ENCODE measurements at regions not wholly inside any gene's neighbourhood (a gene's known extent, or its start where the extent isn't known, plus 50 kb on each side); places are given as distances from the start of the nearest gene placed in this dataset.
A peak's percentile ranks its signal among the peaks of the same experiment; 100 is the strongest.

- TF ChIP-seq TCF12 (IDR thresholded peaks at IDR 0.05; ENCODE audit: low read depth, low read length) (0 out of 2 replicates have a peak, but pooled peaks have one; percentile 63), ZNF274 (IDR thresholded peaks at IDR 0.05; ENCODE audit: borderline replicate concordance, extremely low read depth, low read length) (no peak), SAP30 (IDR thresholded peaks at IDR 0.05; ENCODE audit: insufficient read depth, insufficient replicate concordance, low read length) (no peak), BRCA1 (IDR thresholded peaks at IDR 0.05; ENCODE audit: low read depth, low read length) (no peak), SIX5 (IDR thresholded peaks at IDR 0.05; ENCODE audit: low read depth, low read length) (no peak)
Measured at GRCh38 chr14:58944343-58944967, 244.0 kb upstream of the DAAM1 start (continued).
